ENCODE measurements at regions not wholly inside any gene's neighbourhood (a gene's known extent, or its start where the extent isn't known, plus 50 kb on each side); places are given as distances from the start of the nearest gene placed in this dataset.

- ChIA-PET CTCF (no interaction called here), POLR2A (no interaction called here)
- H3K36me3 Mint-ChIP-seq, result peaks cover 27% of the 10 kb centered on the region
- H3K4me1 Mint-ChIP-seq, result peaks cover 28% of the 10 kb centered on the region
- ATAC-seq, result no peak
- H3K9me3 Mint-ChIP-seq, result peaks cover 33% of the 10 kb centered on the region
- H3K4me3 Mint-ChIP-seq, result no peak overlapping the region
- H3K27ac Mint-ChIP-seq, result no peak overlapping the region
- no peak for TF ChIP-seq NR1H2 (CRISPR knock-in tag; IDR thresholded peaks at IDR 0.05)
- TF ChIP-seq OVOL2 (CRISPR knock-in tag; IDR thresholded peaks at IDR 0.05; ENCODE audit: borderline replicate concordance), result no peak
- TF ChIP-seq MLX (CRISPR knock-in tag; IDR thresholded peaks at IDR 0.05), result no peak
- TF ChIP-seq ZNF121 (CRISPR knock-in tag; IDR thresholded peaks at IDR 0.05), result no peak
- no peak for TF ChIP-seq ZNF138 (CRISPR knock-in tag; conservative IDR thresholded peaks at IDR 0.05)
- TF ChIP-seq ZMAT4 (CRISPR knock-in tag; IDR thresholded peaks at IDR 0.05), result no peak
- no peak for TF ChIP-seq GRHL2 (CRISPR knock-in tag; IDR thresholded peaks at IDR 0.05; ENCODE audit: insufficient replicate concordance, severe bottlenecking)
- no peak for TF ChIP-seq CREB1 (CRISPR knock-in tag; IDR thresholded peaks at IDR 0.05)
- TF ChIP-seq AR (CRISPR knock-in tag; IDR thresholded peaks at IDR 0.05), result no peak
- TF ChIP-seq IRF2 (CRISPR knock-in tag; IDR thresholded peaks at IDR 0.05; ENCODE audit: borderline replicate concordance, low read depth), result no peak
- TF ChIP-seq TEAD4 (CRISPR knock-in tag; IDR thresholded peaks at IDR 0.05), result no peak
- no peak for TF ChIP-seq GABPB1 (CRISPR knock-in tag; IDR thresholded peaks at IDR 0.05)
- no peak for TF ChIP-seq PRDM15 (CRISPR knock-in tag; IDR thresholded peaks at IDR 0.05)
- no peak for TF ChIP-seq EMX1 (CRISPR knock-in tag; IDR thresholded peaks at IDR 0.05)
- TF ChIP-seq SMAD3 (CRISPR knock-in tag; IDR thresholded peaks at IDR 0.05; ENCODE audit: borderline replicate concordance), result no peak
- TF ChIP-seq FOXJ3 (CRISPR knock-in tag; IDR thresholded peaks at IDR 0.05; ENCODE audit: borderline replicate concordance), result no peak
- no peak for TF ChIP-seq MAX (CRISPR knock-in tag; IDR thresholded peaks at IDR 0.05)
- no peak for TF ChIP-seq ZBTB43 (CRISPR knock-in tag; IDR thresholded peaks at IDR 0.05)
- no peak for TF ChIP-seq RELA (CRISPR knock-in tag; IDR thresholded peaks at IDR 0.05; ENCODE audit: borderline replicate concordance)
- no peak for DNase-seq (ENCODE audit: low spot score)
- peaks cover 3% of the 10 kb centered on the region; the same call in 1 of the 2 replicates for H3K27me3 Mint-ChIP-seq (ENCODE audit: low read depth)
Observed at GRCh38 chr1:113216664-113217063, 143.7 kb downstream of the LRIG2 start.

Measured in WTC11 (cell line).